GM10248 (cell line): ENCODE measurements at regions not wholly inside any gene's neighbourhood (a gene's known extent, or its start where the extent isn't known, plus 50 kb on each side); places are given as distances from the start of the nearest gene placed in this dataset.

Experiments used
- CTCF ChIA-PET: fragments of 300-600 bp; sonication (Branson Sonifier 250); formaldehyde crosslinking; extraction: SDS; loops from one replicate; lab custom pipeline; 2021; ENCODE audit warnings: antibody characterized with exemption; lab: Yijun Ruan, JAX
- POLR2A ChIA-PET: fragments of 350-650 bp; sonication (Branson Sonifier 250); formaldehyde crosslinking; extraction: SDS; loops from one replicate; lab custom pipeline; 2020; ENCODE audit warnings: antibody characterized with exemption; lab: Yijun Ruan, JAX
- DNase-seq: peaks from one replicate; pipeline ENCODE4 v3.0.0; 2012; ENCODE audit errors: extremely low spot score
- CTCF ChIP-seq: IDR thresholded peaks from 2 replicates; pipeline ENCODE4 v1.5.1; 2012; ENCODE audit warnings: mild to moderate bottlenecking, low read depth; ENCODE audit errors: extremely low read depth, missing control alignments, control extremely low read depth

GRCh38 chr9:24488896-24489295, 56.8 kb downstream of the IZUMO3 start:
- ChIA-PET CTCF (no interaction called here), POLR2A (no interaction called here)
- DNase-seq, result no peak
- no peak for TF ChIP-seq CTCF

DNA sequence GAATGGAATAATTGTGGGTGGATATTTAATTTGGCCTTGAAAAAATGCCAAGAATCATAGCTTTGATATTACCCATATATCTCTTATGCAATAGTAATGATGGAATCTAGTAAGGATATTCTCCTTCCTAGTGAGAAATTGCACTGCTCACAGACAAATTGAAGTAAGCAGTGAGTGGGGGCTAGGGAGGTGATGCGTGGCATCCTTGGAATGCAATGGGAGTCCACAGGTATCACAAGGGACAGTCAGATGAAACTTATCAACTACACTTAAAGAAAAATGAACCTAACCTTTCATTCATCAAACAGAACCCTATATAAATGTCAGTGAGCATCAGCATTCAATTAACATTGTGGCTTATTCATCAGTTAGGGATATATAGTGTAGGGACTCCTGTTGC, 57.8 kb downstream of the IZUMO3 start:
- ChIA-PET POLR2A (no interaction called here), CTCF (no interaction called here)
- TF ChIP-seq CTCF, result no peak
- no peak for DNase-seq

- DNase-seq, result no peak
- no peak for TF ChIP-seq CTCF
- CTCF ChIA-PET, result no interaction called here
- POLR2A ChIA-PET, result no interaction called here
Observed at GRCh38 chr9:24487250-24487861, 58.3 kb downstream of the IZUMO3 start.

GRCh38 chr9:24479361-24480059, 66.2 kb downstream of the IZUMO3 start:
- POLR2A ChIA-PET, result no interaction called here
- CTCF ChIA-PET, result interaction anchor here (1.2 to 1.8 kb wide), 2 partner anchors 33 to 60 kb away, joined by 3 to 5 read pairs; no protein-coding TSS in a partner anchor
- no peak for DNase-seq
- TF ChIP-seq CTCF, result no peak

GRCh38 chr9:24464319-24464951, 81.3 kb downstream of the IZUMO3 start:
- CTCF ChIA-PET, result no interaction called here
- POLR2A ChIA-PET, result no interaction called here
- no peak for DNase-seq
- TF ChIP-seq CTCF, result no peak

GRCh38 chr9:24462951-24463350, 82.7 kb downstream of the IZUMO3 start:
- ChIA-PET POLR2A (no interaction called here), CTCF (no interaction called here)
- TF ChIP-seq CTCF, result no peak
- DNase-seq, result no peak
